H7 (cell line): ENCODE measurements at regions not wholly inside any gene's neighbourhood (a gene's known extent, or its start where the extent isn't known, plus 50 kb on each side); places are given as distances from the start of the nearest gene placed in this dataset.
A peak's percentile ranks its signal among the peaks of the same experiment; 100 is the strongest.

Experiments used
- DNase-seq: peaks from one replicate; pipeline ENCODE4 v3.0.0; 2012
- H3K27me3 ChIP-seq: 2 replicates; pipeline ENCODE4 v1.6.0; 2011; ENCODE audit warnings: mild to moderate bottlenecking, low read length; ENCODE audit not compliant: control insufficient read depth, insufficient read depth
- H3K36me3 ChIP-seq: replicated peaks from 2 replicates; pipeline ENCODE4 v1.5.1; 2011; ENCODE audit warnings: low read length; ENCODE audit not compliant: control insufficient read depth, insufficient read depth
- H3K4me3 ChIP-seq: 2 replicates; pipeline ENCODE4 v1.5.1; 2011; ENCODE audit warnings: low read depth, mild to moderate bottlenecking, control low read depth, low read length, moderate library complexity; ENCODE audit not compliant: insufficient read depth

GRCh38 chr15:29937956-29938355 is 115.7 kb upstream of the TJP1 start:
- Histone ChIP-seq H3K36me3 (no peaks in the 10 kb centered on the region), H3K4me3 (no peak overlapping the region), H3K27me3 (no peaks in the 10 kb centered on the region)
- DNase-seq = no peak

- Histone ChIP-seq H3K27me3 (no peaks in the 10 kb centered on the region), H3K36me3 (no peaks in the 10 kb centered on the region), H3K4me3 (no peak overlapping the region)
- DNase-seq = no peak
Observed at GRCh38 chr15:29936353-29937049, 114.2 kb upstream of the TJP1 start.

DNA sequence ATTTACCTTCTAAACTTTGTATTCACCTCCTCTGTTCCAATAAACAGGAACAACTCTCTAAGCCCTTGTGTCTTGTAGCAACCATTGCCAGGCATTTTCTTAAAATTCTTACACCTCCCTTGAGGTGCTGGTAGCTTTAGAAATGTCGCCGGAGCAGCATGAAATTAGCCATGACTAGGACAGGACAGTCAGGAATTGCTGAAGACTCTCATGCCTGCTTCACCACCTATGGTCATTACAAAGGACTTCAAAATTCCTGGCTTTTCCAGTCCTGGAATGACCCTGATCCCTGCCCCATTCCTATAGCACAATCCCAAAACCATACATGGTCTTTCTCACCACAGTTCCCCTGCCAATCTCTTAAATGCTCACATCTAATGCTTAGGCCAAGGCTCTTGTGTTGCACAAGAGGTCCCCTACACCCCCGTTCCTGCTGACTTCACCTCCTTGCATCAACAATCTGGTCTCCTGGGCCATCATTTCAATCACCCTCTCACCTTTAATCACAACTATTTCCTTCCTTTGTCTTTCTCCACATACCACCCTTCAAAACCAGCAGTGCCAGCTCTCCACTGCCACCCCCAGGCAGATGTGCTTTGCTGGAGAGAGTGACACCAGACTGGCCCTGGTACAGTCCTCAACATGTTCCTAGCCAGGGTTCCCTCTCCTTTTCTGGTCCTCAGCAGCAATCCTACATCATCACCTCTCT is 113.2 kb upstream of the TJP1 start:
- H3K4me3 ChIP-seq = no peak overlapping the region
- DNase-seq = peak; percentile 47
- H3K27me3 ChIP-seq = no peaks in the 10 kb centered on the region
- no peaks in the 10 kb centered on the region for H3K36me3 ChIP-seq

GRCh38 chr15:29934251-29934650 is 112.0 kb upstream of the TJP1 start:
- H3K27me3 ChIP-seq = no peaks in the 10 kb centered on the region
- no peaks in the 10 kb centered on the region for H3K36me3 ChIP-seq
- H3K4me3 ChIP-seq = no peak overlapping the region
- no peak for DNase-seq

GRCh38 chr15:29933042-29933803 is 111.0 kb upstream of the TJP1 start:
- Histone ChIP-seq H3K27me3 (no peaks in the 10 kb centered on the region), H3K4me3 (no peak overlapping the region), H3K36me3 (no peaks in the 10 kb centered on the region)
- no peak for DNase-seq

GRCh38 chr15:29926083-29926388 is 103.8 kb upstream of the TJP1 start:
- Histone ChIP-seq H3K4me3 (no peak overlapping the region), H3K36me3 (no peaks in the 10 kb centered on the region)
- DNase-seq = no peak

GRCh38 chr15:29925227-29926082 is 103.2 kb upstream of the TJP1 start:
- peak; percentile 81 for DNase-seq
- no peaks in the 10 kb centered on the region for H3K27me3 ChIP-seq
- no peaks in the 10 kb centered on the region for H3K36me3 ChIP-seq
- H3K4me3 ChIP-seq = no peak overlapping the region

More at GRCh38 chr15:29926083-29926388, 103.8 kb upstream of the TJP1 start:
- H3K27me3 ChIP-seq = no peaks in the 10 kb centered on the region

GRCh38 chr15:29924750-29925149 is 102.5 kb upstream of the TJP1 start:
- peak; percentile 74 for DNase-seq
- H3K4me3 ChIP-seq = no peak overlapping the region
- no peaks in the 10 kb centered on the region for H3K36me3 ChIP-seq
- H3K27me3 ChIP-seq = no peaks in the 10 kb centered on the region; the same call in 1 of the 2 replicates

- no peak for DNase-seq
- Histone ChIP-seq H3K4me3 (no peak overlapping the region), H3K36me3 (no peaks in the 10 kb centered on the region), H3K27me3 (no peaks in the 10 kb centered on the region; the same call in 1 of the 2 replicates)
Observed at GRCh38 chr15:29922191-29922590, 99.9 kb upstream of the TJP1 start.

GRCh38 chr15:29921130-29921601 is 98.9 kb upstream of the TJP1 start:
- Histone ChIP-seq H3K36me3 (no peaks in the 10 kb centered on the region), H3K4me3 (no peak overlapping the region), H3K27me3 (no peaks in the 10 kb centered on the region; the same call in 1 of the 2 replicates)
- DNase-seq = peak; percentile 23

DNA sequence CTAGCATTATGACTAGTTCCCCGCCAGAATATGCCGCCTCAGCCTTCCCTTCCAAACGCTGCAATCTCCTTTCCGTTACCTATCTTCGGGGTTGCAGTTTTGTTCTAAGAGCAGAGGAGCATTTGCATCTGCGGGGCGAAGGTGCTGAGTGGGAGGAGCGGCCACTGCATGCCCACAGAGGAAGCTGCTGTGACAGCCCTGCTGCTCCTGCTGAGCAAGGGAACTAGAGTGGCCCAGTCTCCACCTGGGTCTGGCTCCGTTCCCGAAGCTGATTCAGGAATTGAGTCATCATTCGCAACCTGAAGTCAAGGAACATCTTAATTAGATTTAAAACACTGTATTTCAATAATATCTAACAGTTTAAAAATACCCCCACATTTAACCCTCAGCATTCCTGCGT is 98.2 kb upstream of the TJP1 start:
- no peaks in the 10 kb centered on the region for H3K36me3 ChIP-seq
- no peak overlapping the region for H3K4me3 ChIP-seq
- DNase-seq = no peak
- H3K27me3 ChIP-seq = no peaks in the 10 kb centered on the region; the same call in 1 of the 2 replicates

DNA sequence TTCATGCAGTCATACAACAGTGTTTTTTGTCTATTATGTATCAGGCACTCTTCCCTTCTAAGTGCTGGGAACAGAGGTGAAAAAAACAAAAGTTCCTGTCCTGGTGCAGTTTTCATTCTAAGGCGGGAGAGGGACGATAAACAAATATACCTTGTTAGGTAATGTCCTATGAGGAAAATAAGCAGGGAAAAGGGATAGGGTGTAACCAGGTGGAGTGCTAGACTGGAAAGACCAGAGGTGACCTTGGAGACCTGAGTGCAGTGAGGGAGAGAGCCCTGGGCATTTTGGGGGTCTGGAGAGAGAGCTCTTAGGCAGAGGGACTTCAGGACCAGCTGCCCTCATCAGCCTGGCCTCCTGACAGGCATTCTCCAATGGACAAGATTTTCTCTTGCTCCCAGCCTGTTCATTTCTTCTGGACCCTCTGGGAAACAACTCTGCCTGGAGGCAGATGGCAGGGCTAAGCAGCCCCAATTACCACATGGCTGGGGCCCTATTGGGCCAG is 97.2 kb upstream of the TJP1 start:
- no peak for DNase-seq

DNA sequence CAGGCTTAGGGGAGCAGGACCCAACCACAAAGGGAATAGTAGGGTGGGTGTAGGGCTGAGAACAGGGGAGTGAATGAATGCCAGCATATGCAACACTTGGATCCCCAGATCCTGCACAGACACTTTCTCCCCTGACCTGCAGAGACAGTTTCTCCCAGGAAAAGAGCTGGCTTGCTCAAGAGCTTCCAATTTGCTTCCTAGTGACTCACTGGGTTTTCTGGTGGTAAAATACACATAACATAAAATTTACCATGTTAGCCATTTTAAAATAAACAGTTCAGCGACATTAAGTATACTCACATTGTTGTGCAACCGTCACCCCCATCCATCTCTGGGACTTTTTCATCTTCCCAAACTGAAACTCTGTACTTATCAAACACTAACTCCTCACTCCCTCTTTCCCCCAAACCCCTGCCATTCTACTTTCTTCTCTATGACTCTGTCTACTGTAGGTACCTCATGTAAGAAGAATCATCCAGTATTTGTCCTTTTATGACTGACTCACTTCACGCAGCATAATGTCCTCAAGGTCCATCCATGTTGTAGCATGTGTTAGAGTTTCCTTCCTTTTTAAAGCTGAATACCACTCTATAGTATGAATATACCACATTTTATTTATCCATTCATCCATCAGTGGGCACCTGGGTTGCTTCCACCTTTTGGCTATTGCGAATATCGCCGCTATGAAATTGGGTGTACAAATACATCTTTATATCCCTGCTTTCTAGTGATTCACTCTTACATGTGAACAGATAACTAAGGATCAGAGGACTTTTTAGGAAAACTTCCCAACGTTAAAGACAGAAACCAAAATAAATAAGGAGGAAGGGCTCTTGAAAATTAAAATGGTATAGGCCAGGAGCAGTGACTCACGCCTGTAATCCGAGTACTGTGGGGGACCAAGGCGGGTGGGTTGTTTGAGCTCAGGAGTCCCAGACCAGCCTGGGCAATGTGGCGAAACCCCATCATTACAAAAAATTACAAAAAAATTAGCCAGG is 95.6 kb upstream of the TJP1 start:
- H3K4me3 ChIP-seq = no peak overlapping the region
- no peaks in the 10 kb centered on the region for H3K36me3 ChIP-seq
- DNase-seq = no peak
- H3K27me3 ChIP-seq = no peaks in the 10 kb centered on the region; the same call in 1 of the 2 replicates

More for the DNA sequence above, 97.2 kb upstream of the TJP1 start:
- Histone ChIP-seq H3K36me3 (no peaks in the 10 kb centered on the region), H3K27me3 (no peaks in the 10 kb centered on the region; the same call in 1 of the 2 replicates), H3K4me3 (no peak overlapping the region)
